Bronchial epithelial cell (primary cell): ENCODE measurements at regions not wholly inside any gene's neighbourhood (a gene's known extent, or its start where the extent isn't known, plus 50 kb on each side); places are given as distances from the start of the nearest gene placed in this dataset.

ENCODE experiments used
- DNase-seq: peaks from one replicate; pipeline ENCODE4 v3.0.0-alpha.2; 2010; ENCODE audit warnings: low read depth
- FAIRE-seq: peaks from 2 replicates; lab custom pipeline; 2011; peaks lifted over from hg19 to GRCh38; lab: Jason Lieb, UNC
- H3K27me3 ChIP-seq: 2 replicates; pipeline ENCODE4 v1.5.1; 2011; ENCODE audit warnings: low read length; ENCODE audit not compliant: control insufficient read depth, insufficient read depth
- H3K36me3 ChIP-seq: 2 replicates; pipeline ENCODE4 v1.5.1; 2011; ENCODE audit warnings: low read length; ENCODE audit not compliant: control insufficient read depth, insufficient read depth
- H3K4me3 ChIP-seq: 2 replicates; pipeline ENCODE4 v1.5.1; 2011; ENCODE audit warnings: mild to moderate bottlenecking, low read depth, low read length, control low read depth
- CTCF ChIP-seq: IDR thresholded peaks from 2 replicates; pipeline ENCODE4 v1.5.1; 2011; ENCODE audit warnings: mild to moderate bottlenecking, moderate library complexity, low read length, control low read depth, inconsistent platforms; ENCODE audit not compliant: insufficient read depth, severe bottlenecking

GRCh38 chr1:199861020-199861795 is 166.3 kb upstream of the NR5A2 start:
- H3K4me3 ChIP-seq: no peak overlapping the region
- no peaks in the 10 kb centered on the region for H3K27me3 ChIP-seq
- H3K36me3 ChIP-seq: no peaks in the 10 kb centered on the region
- DNase-seq: no peak
- no peak for TF ChIP-seq CTCF
- no peak for FAIRE-seq

GRCh38 chr1:199862047-199862446 is 165.5 kb upstream of the NR5A2 start:
- DNase-seq (no peak), FAIRE-seq (no peak)
- no peak for TF ChIP-seq CTCF
- Histone ChIP-seq H3K4me3 (no peak overlapping the region), H3K27me3 (no peaks in the 10 kb centered on the region), H3K36me3 (no peaks in the 10 kb centered on the region)

- H3K27me3 ChIP-seq: no peaks in the 10 kb centered on the region
- no peak for TF ChIP-seq CTCF
- FAIRE-seq (no peak), DNase-seq (no peak)
- H3K36me3 ChIP-seq: no peaks in the 10 kb centered on the region
- no peak overlapping the region for H3K4me3 ChIP-seq
Observed at GRCh38 chr1:199866210-199866617, 161.3 kb upstream of the NR5A2 start.

GRCh38 chr1:199867601-199868000 is 159.9 kb upstream of the NR5A2 start:
- no peaks in the 10 kb centered on the region for H3K27me3 ChIP-seq
- no peak overlapping the region for H3K4me3 ChIP-seq
- FAIRE-seq (no peak), DNase-seq (no peak)
- H3K36me3 ChIP-seq: no peaks in the 10 kb centered on the region
- no peak for TF ChIP-seq CTCF

GRCh38 chr1:199868777-199869176 is 158.7 kb upstream of the NR5A2 start:
- no peaks in the 10 kb centered on the region for H3K36me3 ChIP-seq
- no peak overlapping the region for H3K4me3 ChIP-seq
- no peak for DNase-seq
- TF ChIP-seq CTCF: no peak
- FAIRE-seq: no peak
- H3K27me3 ChIP-seq: no peaks in the 10 kb centered on the region

GRCh38 chr1:199875337-199875736 is 152.2 kb upstream of the NR5A2 start:
- no peaks in the 10 kb centered on the region for H3K27me3 ChIP-seq
- DNase-seq (no peak), FAIRE-seq (no peak)
- no peaks in the 10 kb centered on the region for H3K36me3 ChIP-seq
- no peak for TF ChIP-seq CTCF
- H3K4me3 ChIP-seq: no peak overlapping the region
